Mucosa of rectum (tissue), 2 donors: ENCODE measurements at regions not wholly inside any gene's neighbourhood (a gene's known extent, or its start where the extent isn't known, plus 50 kb on each side); places are given as distances from the start of the nearest gene placed in this dataset.
"Not testable (repeated sequence)": the region's sequence is repeated elsewhere in the genome, so short reads cannot be mapped to it uniquely, and the experiment has no call there.

Experiments used
- H3K27ac ChIP-seq, 2 donors: one replicate each; pipeline ENCODE4 v1.7.0; 2013; ENCODE audit warnings: inconsistent platforms in 2 of 2, low read depth in 2 of 2, low read length in 2 of 2
- H3K27me3 ChIP-seq, 2 donors: one replicate each; pipeline ENCODE4 v1.7.0; 2013; ENCODE audit warnings: low read length in 2 of 2; ENCODE audit not compliant: control insufficient read depth in 2 of 2, insufficient read depth in 2 of 2
- H3K36me3 ChIP-seq, 2 donors: one replicate each; pipeline ENCODE4 v1.7.0; 2013; ENCODE audit warnings: low read length in 2 of 2; ENCODE audit not compliant: control insufficient read depth in 2 of 2, insufficient read depth in 2 of 2
- H3K4me1 ChIP-seq, 2 donors: one replicate each; pipeline ENCODE4 v1.7.0; 2013; ENCODE audit warnings: low read length in 2 of 2, mild to moderate bottlenecking in 1 of 2; ENCODE audit not compliant: control insufficient read depth in 2 of 2, insufficient read depth in 2 of 2
- H3K4me3 ChIP-seq, 2 donors: one replicate each; pipeline ENCODE4 v1.7.0; 2013; ENCODE audit warnings: low read length in 2 of 2
- H3K9ac ChIP-seq, 2 donors: one replicate each; pipeline ENCODE4 v1.7.0; 2013; ENCODE audit warnings: low read length in 2 of 2, low read depth in 1 of 2, mild to moderate bottlenecking in 1 of 2
- H3K9me3 ChIP-seq, 2 donors: one replicate each; pipeline ENCODE4 v1.7.0; 2013; ENCODE audit warnings: low read length in 2 of 2; ENCODE audit not compliant: control insufficient read depth in 2 of 2
- donor health status: healthy.
- donor health status: Normal muscosa, but diverticular disease.

- H3K27me3 ChIP-seq = peaks cover 2 to 7% of the 10 kb centered on the region in 2 donors
Observed at GRCh38 chr2:175359710-175360109, 178.2 kb upstream of the ATP5MC3 start.

GRCh38 chr2:175356901-175357300, 175.4 kb upstream of the ATP5MC3 start:
- Histone ChIP-seq H3K27ac (no peak overlapping the region), H3K4me1 (no peaks in the 10 kb centered on the region), H3K4me3 (no peak overlapping the region), H3K9ac (no peak overlapping the region), H3K27me3 (peaks cover 3% of the 10 kb centered on the region in 2 donors), H3K9me3 (no peaks in the 10 kb centered on the region), H3K36me3 (no peaks in the 10 kb centered on the region)

More at GRCh38 chr2:175359710-175360109, 178.2 kb upstream of the ATP5MC3 start:
- Histone ChIP-seq H3K9me3 (no peaks in the 10 kb centered on the region), H3K9ac (no peak overlapping the region), H3K4me1 (no peaks in the 10 kb centered on the region), H3K4me3 (no peak overlapping the region), H3K36me3 (no peaks in the 10 kb centered on the region), H3K27ac (no peak overlapping the region)

- Histone ChIP-seq H3K4me1 (no peaks in the 10 kb centered on the region), H3K9me3 (no peaks in the 10 kb centered on the region), H3K27me3 (peaks cover 3% of the 10 kb centered on the region in 2 donors), H3K27ac (no peak overlapping the region), H3K36me3 (no peaks in the 10 kb centered on the region), H3K9ac (no peak overlapping the region), H3K4me3 (no peak overlapping the region)
Observed at GRCh38 chr2:175355246-175355645, 173.7 kb upstream of the ATP5MC3 start.

GRCh38 chr2:175353275-175353674, 171.8 kb upstream of the ATP5MC3 start:
- Histone ChIP-seq H3K27me3 (peaks cover 3 to 6% of the 10 kb centered on the region in 2 donors), H3K9ac (no peak overlapping the region), H3K4me3 (no peak overlapping the region), H3K27ac (no peak overlapping the region), H3K9me3 (no peaks in the 10 kb centered on the region), H3K4me1 (no peaks in the 10 kb centered on the region), H3K36me3 (no peaks in the 10 kb centered on the region)

- Histone ChIP-seq H3K27ac (no peak overlapping the region), H3K36me3 (no peaks in the 10 kb centered on the region), H3K27me3 (peaks cover 3 to 6% of the 10 kb centered on the region in 2 donors), H3K4me3 (no peak overlapping the region), H3K9ac (no peak overlapping the region), H3K4me1 (no peaks in the 10 kb centered on the region), H3K9me3 (no peaks in the 10 kb centered on the region)
Observed at GRCh38 chr2:175351512-175351911, 170.0 kb upstream of the ATP5MC3 start.

- Histone ChIP-seq H3K9ac (no peak overlapping the region), H3K27ac (no peak overlapping the region), H3K9me3 (no peaks in the 10 kb centered on the region), H3K4me3 (no peak overlapping the region), H3K36me3 (no peaks in the 10 kb centered on the region), H3K27me3 (peaks cover 3 to 6% of the 10 kb centered on the region in 2 donors), H3K4me1 (no peaks in the 10 kb centered on the region)
Observed at GRCh38 chr2:175350105-175350504, 168.6 kb upstream of the ATP5MC3 start.

GRCh38 chr2:175342085-175342484, 160.6 kb upstream of the ATP5MC3 start:
- H3K4me1 ChIP-seq = no peaks in the 10 kb centered on the region
- no peak overlapping the region for H3K9ac ChIP-seq
- H3K27ac ChIP-seq = no peak overlapping the region
- H3K27me3 ChIP-seq = no peaks in the 10 kb centered on the region
- H3K4me3 ChIP-seq = no peak overlapping the region
- no peaks in the 10 kb centered on the region for H3K36me3 ChIP-seq
- peaks cover 5% of the 10 kb centered on the region in 2 donors for H3K9me3 ChIP-seq

- no peaks in the 10 kb centered on the region for H3K36me3 ChIP-seq
Observed at GRCh38 chr2:175330195-175330594, 148.7 kb upstream of the ATP5MC3 start.

GRCh38 chr2:175326801-175327200, 145.3 kb upstream of the ATP5MC3 start:
- H3K27me3 ChIP-seq = no peaks in the 10 kb centered on the region
- H3K36me3 ChIP-seq = no peaks in the 10 kb centered on the region
- no peak overlapping the region for H3K27ac ChIP-seq
- no peaks in the 10 kb centered on the region for H3K4me1 ChIP-seq
- no peaks in the 10 kb centered on the region for H3K9me3 ChIP-seq
- H3K4me3 ChIP-seq = no peak overlapping the region
- no peak overlapping the region for H3K9ac ChIP-seq

More at GRCh38 chr2:175330195-175330594, 148.7 kb upstream of the ATP5MC3 start:
- Histone ChIP-seq H3K4me3 (no peak overlapping the region), H3K27ac (no peak overlapping the region), H3K9ac (no peak overlapping the region), H3K4me1 (no peaks in the 10 kb centered on the region), H3K9me3 (no peaks in the 10 kb centered on the region), H3K27me3 (no peaks in the 10 kb centered on the region)

- not testable (repeated sequence) for H3K27me3 ChIP-seq, H3K27ac ChIP-seq, H3K36me3 ChIP-seq, H3K9me3 ChIP-seq, H3K4me3 ChIP-seq, H3K4me1 ChIP-seq, H3K9ac ChIP-seq
Observed at GRCh38 chr2:175326164-175326563, 144.7 kb upstream of the ATP5MC3 start.

- Histone ChIP-seq H3K27ac (no peak overlapping the region), H3K9me3 (no peaks in the 10 kb centered on the region), H3K36me3 (no peaks in the 10 kb centered on the region), H3K27me3 (no peaks in the 10 kb centered on the region), H3K4me1 (no peaks in the 10 kb centered on the region), H3K4me3 (no peak overlapping the region), H3K9ac (no peak overlapping the region)
Observed at GRCh38 chr2:175323162-175323561, 141.7 kb upstream of the ATP5MC3 start.
